K562 (cell line): ENCODE measurements at regions not wholly inside any gene's neighbourhood (a gene's known extent, or its start where the extent isn't known, plus 50 kb on each side); places are given as distances from the start of the nearest gene placed in this dataset.

Source experiments
- ATAC-seq: fragments of 200-7000 bp; cut with Tn5 transposase; 3 replicates; pipeline ENCODE4 v1.9.1; 2020; ENCODE audit warnings: moderate library complexity
- BruUV-seq: library from RNA; stranded (reverse); fragments of 400-500 nt; replicated peaks from 2 replicates; lab custom pipeline; 2021; lab: Mats Ljungman, UMichigan
- CTCF ChIA-PET: fragments of 300-600 bp; formaldehyde crosslinking; extraction: SDS; loops from one replicate; lab custom pipeline; 2021; ENCODE audit warnings: low intra/inter-chr PET ratio; lab: Yijun Ruan, JAX
- POLR2A ChIA-PET: fragments of 300-600, 350-650 bp; sonication (Branson Sonifier 250); formaldehyde crosslinking; extraction: SDS; loops from one replicate; lab custom pipeline; 2021; ENCODE audit warnings: antibody characterized with exemption, inconsistent platforms; lab: Yijun Ruan, JAX
- DNase-seq, 4 experiments: peaks; one replicate each; pipeline versions ENCODE4 v3.0.0 to v3.0.0-alpha.2; 2011 to 2018; ENCODE audit warnings: low spot score in 3 of 4, mixed read lengths in 3 of 4; ENCODE audit errors: extremely low read depth in 1 of 4
- FAIRE-seq: peaks from 2 replicates; lab custom pipeline; 2011; peaks lifted over from hg19 to GRCh38; lab: Jason Lieb, UNC
- H2AFZ ChIP-seq: 2 replicates; pipeline ENCODE4 v1.6.0; 2011; ENCODE audit warnings: low read depth, low read length, control low read depth, inconsistent platforms
- H3K27ac ChIP-seq: fragments of 200-600 bp; 3 replicates; pipeline ENCODE4 v1.8.0; 2011; ENCODE audit warnings: low read depth, mild to moderate bottlenecking, control low read depth, inconsistent platforms, low read length, moderate library complexity, mixed read lengths; ENCODE audit errors: extremely low read depth
- H3K27me3 ChIP-seq, 2 experiments: fragments of 300-600 bp in 1 of 2; 2 replicates in 1 of 2; 3 replicates in 1 of 2; pipeline versions ENCODE4 v1.6.0 to v1.8.0; 2011; ENCODE audit warnings: inconsistent platforms in 2 of 2, low read length in 2 of 2, mild to moderate bottlenecking in 1 of 2, mixed read lengths in 1 of 2, moderate library complexity in 1 of 2; ENCODE audit not compliant: control insufficient read depth in 2 of 2, insufficient read depth in 2 of 2
- H3K36me3 ChIP-seq: fragments of 300-600 bp; 3 replicates; pipeline ENCODE4 v1.8.0; 2011; ENCODE audit warnings: mild to moderate bottlenecking, low read length, inconsistent platforms; ENCODE audit not compliant: control insufficient read depth, insufficient read depth
- H3K4me1 ChIP-seq, 2 experiments: fragments of 200-600 bp in 1 of 2; replicated peaks in 1 of 2; 2 replicates in 1 of 2; 3 replicates in 1 of 2; pipeline versions ENCODE4 v1.5.1 to v1.8.0; 2011; ENCODE audit warnings: inconsistent platforms in 2 of 2, low read length in 2 of 2, mild to moderate bottlenecking in 1 of 2, mixed read lengths in 1 of 2, moderate library complexity in 1 of 2; ENCODE audit not compliant: control insufficient read depth in 2 of 2, insufficient read depth in 2 of 2
- H3K4me2 ChIP-seq: 2 replicates; pipeline ENCODE4 v1.6.1; 2011; ENCODE audit warnings: low read length, control low read depth, inconsistent platforms, mixed read lengths; ENCODE audit not compliant: insufficient read depth
- H3K4me3 ChIP-seq: fragments of 200-600 bp; sonication (generic), shearing (Covaris generic); 2 replicates; pipeline ENCODE4 v1.5.1; 2016; ENCODE audit warnings: control low read depth, inconsistent platforms
- H3K79me2 ChIP-seq: fragments of 200-600 bp; 3 replicates; pipeline ENCODE4 v1.8.0; 2011; ENCODE audit warnings: low read length, inconsistent platforms; ENCODE audit not compliant: control insufficient read depth, insufficient read depth
- H3K9ac ChIP-seq, 2 experiments: 2 replicates each; pipeline versions ENCODE4 v1.6.0 to v1.6.1; 2011; ENCODE audit warnings: low read depth in 2 of 2, low read length in 2 of 2, control low read depth in 1 of 2, inconsistent platforms in 1 of 2, mild to moderate bottlenecking in 1 of 2, mixed read lengths in 1 of 2; ENCODE audit not compliant: insufficient read depth in 1 of 2
- H3K9me1 ChIP-seq: one replicate; pipeline ENCODE4 v1.6.0; 2011; ENCODE audit warnings: inconsistent platforms, mild to moderate bottlenecking, low read length, moderate library complexity; ENCODE audit not compliant: control insufficient read depth, insufficient read depth
- H3K9me3 ChIP-seq: replicated peaks from 2 replicates; pipeline ENCODE4 v1.5.1; 2011; ENCODE audit warnings: low read depth, low read length, inconsistent platforms; ENCODE audit not compliant: control insufficient read depth, insufficient read depth
- H4K20me1 ChIP-seq: replicated peaks from 2 replicates; pipeline ENCODE4 v1.6.1; 2011; ENCODE audit warnings: low read length, inconsistent platforms, mixed read lengths; ENCODE audit not compliant: control insufficient read depth, insufficient read depth
- ATF1 ChIP-seq, 2 experiments: fragments of 450-650 bp in 1 of 2; IDR thresholded peaks; 2 replicates each; pipeline ENCODE4 v1.6.1; 2016; ENCODE audit warnings: missing compliant biosample characterization in 1 of 2, missing genetic modification characterization in 1 of 2
- ATF7 ChIP-seq: fragments of 450-650 bp; IDR thresholded peaks from 2 replicates; pipeline ENCODE4 v1.7.1; 2014; ENCODE audit warnings: mild to moderate bottlenecking, moderate library complexity
- BACH1 ChIP-seq: fragments of 200-800 bp; sonication (Bioruptor generic); IDR thresholded peaks from 2 replicates; pipeline ENCODE4 v1.6.1; 2016; ENCODE audit warnings: missing genetic modification characterization, missing compliant biosample characterization
- CLOCK ChIP-seq: fragments of 250-450 bp; sonication (Bioruptor Pico); IDR thresholded peaks from 2 replicates; pipeline ENCODE4 v1.4.0; 2020; ENCODE audit warnings: mild to moderate bottlenecking, moderate library complexity, borderline replicate concordance
- FOXK1 ChIP-seq: sonication (generic); formaldehyde crosslinking; IDR thresholded peaks from 2 replicates; pipeline ENCODE4 v1.8.0; 2022; ENCODE audit warnings: missing genetic modification reagents, mild to moderate bottlenecking, borderline replicate concordance
- FOXM1 ChIP-seq, 2 experiments: fragments of 450-650 bp in 1 of 2; sonication (generic) in 1 of 2; formaldehyde crosslinking in 1 of 2; IDR thresholded peaks; 2 replicates each; pipeline versions ENCODE4 v1.6.1 to v1.9.0; 2017 to 2022; ENCODE audit warnings: low read depth in 2 of 2, mild to moderate bottlenecking in 2 of 2, missing genetic modification reagents in 1 of 2, moderate library complexity in 1 of 2
- HDAC6 ChIP-seq: IDR thresholded peaks from 2 replicates; pipeline ENCODE4 v1.6.1; 2012; ENCODE audit warnings: low read depth, mild to moderate bottlenecking, control low read depth, inconsistent platforms, low read length, moderate library complexity
- HES1 ChIP-seq: fragments of 450-650 bp; IDR thresholded peaks from 2 replicates; pipeline ENCODE4 v1.6.1; 2016; ENCODE audit warnings: low read depth, mild to moderate bottlenecking, moderate library complexity
- HLTF ChIP-seq: fragments of 450-650 bp; IDR thresholded peaks from 2 replicates; pipeline ENCODE4 v1.6.1; 2016
- HMBOX1 ChIP-seq: sonication (generic); IDR thresholded peaks from 2 replicates; pipeline ENCODE4 v1.6.1; 2016
- KAT8 ChIP-seq: fragments of 450-650 bp; IDR thresholded peaks from 2 replicates; pipeline ENCODE4 v1.6.1; 2016; ENCODE audit warnings: low read depth, mild to moderate bottlenecking
- MXD1 ChIP-seq: fragments of 250-450 bp; sonication (Bioruptor Pico); IDR thresholded peaks from 2 replicates; pipeline ENCODE4 v1.8.0; 2021; ENCODE audit warnings: borderline replicate concordance, mild to moderate bottlenecking, moderate library complexity; ENCODE audit not compliant: poor library complexity, severe bottlenecking
- NFRKB ChIP-seq: fragments of 450-650 bp; IDR thresholded peaks from 2 replicates; pipeline ENCODE4 v1.6.1; 2016; ENCODE audit warnings: low read depth
- PHB2 ChIP-seq: fragments of 450-650 bp; IDR thresholded peaks from 2 replicates; pipeline ENCODE4 v1.6.1; 2017; ENCODE audit warnings: low read depth
- SIN3A ChIP-seq, 2 experiments: fragments of 150-350 bp in 1 of 2; IDR thresholded peaks; 2 replicates each; pipeline ENCODE4 v1.6.1; 2011 to 2016; ENCODE audit warnings: borderline replicate concordance in 2 of 2, low read depth in 2 of 2, low read length in 2 of 2, mild to moderate bottlenecking in 2 of 2, moderate library complexity in 2 of 2; ENCODE audit not compliant: control insufficient read depth in 1 of 2
- ZC3H4 ChIP-seq: sonication (generic); formaldehyde crosslinking; IDR thresholded peaks from 2 replicates; pipeline ENCODE4 v1.9.0; 2021; ENCODE audit warnings: missing genetic modification reagents, borderline replicate concordance
- ZNF263 ChIP-seq: sonication (generic); formaldehyde crosslinking; IDR thresholded peaks from 2 replicates; pipeline ENCODE4 v1.8.0; 2022; ENCODE audit warnings: mild to moderate bottlenecking, missing genetic modification reagents, borderline replicate concordance
- ZNF785 ChIP-seq: fragments of 250-450 bp; sonication (Bioruptor Pico); IDR thresholded peaks from 2 replicates; pipeline ENCODE4 v1.4.0; 2020; ENCODE audit warnings: mild to moderate bottlenecking
- WGBS: fragments of 100-300 bp; shearing (Covaris generic); methylation state at CpG from one replicate; pipeline ENCODE4 v1.1.6; 2016; ENCODE audit warnings: low coverage, mixed read lengths; ENCODE audit not compliant: insufficient coverage; ENCODE audit errors: missing lambda C conversion rate; 5-methylcytosine and 5-hydroxymethylcytosine counted together
- in situ Hi-C: fragments of 300-500 bp; cut with MboI; formaldehyde crosslinking; loops from 4 replicates; pipeline ENCODE4 v1.15.0; 2018; ENCODE audit warnings: inconsistent platforms, mixed read lengths
- intact Hi-C: fragments of 100-400 bp; cut with micrococcal nuclease; formaldehyde crosslinking; loops from 2 replicates; pipeline ENCODE4 v1.14.2; 2022

- TF ChIP-seq MXD1 (CRISPR knock-in tag) (no peak), ATF7 (no peak), BACH1 (tag) (no peak), HMBOX1 (no peak)
Measured at GRCh38 chr12:58033831-58034230, 92.5 kb downstream of the ATP23 start (continued).

GRCh38 chr12:58034311-58034710 lies 92.9 kb downstream of the ATP23 start:
- ATAC-seq (no peak), DNase-seq (no peak), FAIRE-seq (no peak)
- no peaks in the 10 kb centered on the region for H3K27me3 ChIP-seq
- in situ Hi-C loops (no loop called here), intact Hi-C loops (no loop called here)
- H3K4me2 ChIP-seq, result no peak overlapping the region
- CTCF ChIA-PET, result no interaction called here
- no peak overlapping the region for H3K4me3 ChIP-seq
- no peaks in the 10 kb centered on the region for H3K9me1 ChIP-seq
- POLR2A ChIA-PET, result interaction anchor here (1.1 kb wide), 1 partner anchor 12 kb away, joined by 3 read pairs; no protein-coding TSS in a partner anchor
- no peaks in the 10 kb centered on the region for H3K79me2 ChIP-seq
- no peaks in the 10 kb centered on the region for H3K4me1 ChIP-seq
- no peaks in the 10 kb centered on the region for H3K36me3 ChIP-seq
- no peak overlapping the region for H3K27ac ChIP-seq
- no peak overlapping the region for H2AFZ ChIP-seq
- no peak overlapping the region for H3K9ac ChIP-seq
- H4K20me1 ChIP-seq, result no peaks in the 10 kb centered on the region
- no TSS peak for BruUV-seq
- no peaks in the 10 kb centered on the region for H3K9me3 ChIP-seq
- WGBS, result 0% methylated on average over 3 of the region's 3 CpGs
- no peak for TF ChIP-seq FOXK1
- no peak for TF ChIP-seq ATF1 (CRISPR knock-in tag; IDR thresholded peaks at IDR 0.05)
- no peak for TF ChIP-seq ATF1 (tag; IDR thresholded peaks at IDR 0.05)
- TF ChIP-seq CLOCK (CRISPR knock-in tag), result no peak
- TF ChIP-seq ZNF785 (CRISPR knock-in tag), result no peak
- TF ChIP-seq NFRKB, result no peak
- TF ChIP-seq HES1, result no peak
- no peak for TF ChIP-seq PHB2
- no peak for TF ChIP-seq SIN3A (IDR thresholded peaks at IDR 0.05; ENCODE audit: borderline replicate concordance in 2 of 2, control insufficient read depth in 1 of 2, low read depth in 2 of 2, low read length in 2 of 2)
- no peak for TF ChIP-seq FOXM1 (IDR thresholded peaks at IDR 0.05; ENCODE audit: low read depth)
- TF ChIP-seq FOXM1 (CRISPR knock-in tag; IDR thresholded peaks at IDR 0.05; ENCODE audit: low read depth), result no peak
- TF ChIP-seq ZNF263 (CRISPR knock-in tag), result no peak
- TF ChIP-seq KAT8, result no peak
- TF ChIP-seq HDAC6, result no peak
- no peak for TF ChIP-seq HLTF
- TF ChIP-seq ZC3H4 (CRISPR knock-in tag), result no peak
